MCF 10A (cell line): ENCODE measurements at regions not wholly inside any gene's neighbourhood (a gene's known extent, or its start where the extent isn't known, plus 50 kb on each side); places are given as distances from the start of the nearest gene placed in this dataset.
A peak's percentile ranks its signal among the peaks of the same experiment; 100 is the strongest.

ENCODE experiments used
- BruUV-seq: library from RNA; stranded (reverse); fragments of 400-500 nt; replicated peaks from 2 replicates; lab custom pipeline; 2021; lab: Mats Ljungman, UMichigan
- CTCF ChIA-PET: fragments of 300-600 bp; sonication (Branson Sonifier 250); formaldehyde crosslinking; extraction: SDS; loops from one replicate; lab custom pipeline; 2021; ENCODE audit warnings: antibody characterized with exemption, inconsistent platforms; lab: Yijun Ruan, JAX
- POLR2A ChIA-PET: fragments of 300-600, 350-650 bp; sonication (Branson Sonifier 250); formaldehyde crosslinking; extraction: SDS; loops from one replicate; lab custom pipeline; 2020; ENCODE audit warnings: antibody characterized with exemption, inconsistent platforms; lab: Yijun Ruan, JAX
- DNase-seq: peaks from one replicate; pipeline ENCODE4 v3.0.0-alpha.2; 2018; ENCODE audit not compliant: unreplicated experiment
- H3K27ac Mint-ChIP-seq: one replicate; pipeline ENCODE4 v1.8.0; 2022; ENCODE audit warnings: mild to moderate bottlenecking, low read depth, mixed read lengths; ENCODE audit not compliant: unreplicated experiment
- H3K27me3 Mint-ChIP-seq: one replicate; pipeline ENCODE4 v1.8.0; 2022; ENCODE audit warnings: mixed read lengths; ENCODE audit not compliant: insufficient read depth, unreplicated experiment
- H3K36me3 Mint-ChIP-seq: one replicate; pipeline ENCODE4 v1.8.0; 2022; ENCODE audit warnings: mild to moderate bottlenecking, moderate library complexity, mixed read lengths; ENCODE audit not compliant: insufficient read depth, unreplicated experiment
- H3K4me1 Mint-ChIP-seq: one replicate; pipeline ENCODE4 v1.8.0; 2022; ENCODE audit warnings: mixed read lengths; ENCODE audit not compliant: insufficient read depth, unreplicated experiment
- H3K4me3 Mint-ChIP-seq: one replicate; pipeline ENCODE4 v1.8.0; 2022; ENCODE audit warnings: mild to moderate bottlenecking, moderate library complexity, mixed read lengths; ENCODE audit not compliant: unreplicated experiment
- H3K9me3 Mint-ChIP-seq: one replicate; pipeline ENCODE4 v1.8.0; 2022; ENCODE audit warnings: mixed read lengths; ENCODE audit not compliant: unreplicated experiment
- CTCF ChIP-seq: fragments of 200-600 bp; IDR thresholded peaks from one replicate; pipeline ENCODE4 v1.8.0; 2022; ENCODE audit warnings: antibody characterized with exemption, mild to moderate bottlenecking; ENCODE audit not compliant: unreplicated experiment
- intact Hi-C: fragments of 100-400 bp; cut with micrococcal nuclease; formaldehyde crosslinking; loops from 2 replicates; pipeline ENCODE4 v1.14.1; 2022

- no peaks in the 10 kb centered on the region for H3K9me3 Mint-ChIP-seq
- intact Hi-C loops = no loop called here
- H3K27ac Mint-ChIP-seq = peak overlapping the region; percentile 36
- no peak for TF ChIP-seq CTCF
- POLR2A ChIA-PET = interaction anchor here (0.6 kb wide), 1 partner anchor 227 kb away, joined by 3 read pairs; no protein-coding TSS in a partner anchor
- CTCF ChIA-PET = no interaction called here
- peak; percentile 77 for DNase-seq
- H3K27me3 Mint-ChIP-seq = no peaks in the 10 kb centered on the region
- peaks cover 5% of the 10 kb centered on the region for H3K4me1 Mint-ChIP-seq
- BruUV-seq = no TSS peak
- no peak overlapping the region for H3K4me3 Mint-ChIP-seq
- no peaks in the 10 kb centered on the region for H3K36me3 Mint-ChIP-seq
Observed at GRCh38 chr7:20083781-20084180, 133.4 kb downstream of the MACC1 start.

- no peak for TF ChIP-seq CTCF
- no peak for DNase-seq
- CTCF ChIA-PET = no interaction called here
- H3K4me3 Mint-ChIP-seq = no peak overlapping the region
- H3K4me1 Mint-ChIP-seq = peaks cover 5% of the 10 kb centered on the region
- no TSS peak for BruUV-seq
- H3K36me3 Mint-ChIP-seq = no peaks in the 10 kb centered on the region
- intact Hi-C loops = no loop called here
- no peaks in the 10 kb centered on the region for H3K9me3 Mint-ChIP-seq
- H3K27ac Mint-ChIP-seq = no peak overlapping the region
- POLR2A ChIA-PET = no interaction called here
- H3K27me3 Mint-ChIP-seq = no peaks in the 10 kb centered on the region
Observed at GRCh38 chr7:20079080-20079479, 138.1 kb downstream of the MACC1 start.

GRCh38 chr7:20076835-20077234 lies 140.3 kb downstream of the MACC1 start:
- H3K36me3 Mint-ChIP-seq = no peaks in the 10 kb centered on the region
- ChIA-PET CTCF (no interaction called here), POLR2A (interaction anchor here (0.7 kb wide), 1 partner anchor 341 kb away, joined by 3 read pairs; no protein-coding TSS in a partner anchor)
- no peak overlapping the region for H3K27ac Mint-ChIP-seq
- H3K9me3 Mint-ChIP-seq = no peaks in the 10 kb centered on the region
- H3K27me3 Mint-ChIP-seq = no peaks in the 10 kb centered on the region
- intact Hi-C loops = no loop called here
- no peak for TF ChIP-seq CTCF
- DNase-seq = no peak
- H3K4me1 Mint-ChIP-seq = no peaks in the 10 kb centered on the region
- H3K4me3 Mint-ChIP-seq = no peak overlapping the region
- no TSS peak for BruUV-seq

- DNase-seq = no peak
- ChIA-PET POLR2A (interaction anchor here (0.7 kb wide), 1 partner anchor 341 kb away, joined by 3 read pairs; no protein-coding TSS in a partner anchor), CTCF (interaction anchor here (0.6 to 0.7 kb wide), 3 partner anchors 25 to 299 kb away, joined by 3 to 5 read pairs (median 3); no protein-coding TSS in a partner anchor)
- no peak for TF ChIP-seq CTCF
- Mint-ChIP-seq H3K36me3 (no peaks in the 10 kb centered on the region), H3K4me1 (no peaks in the 10 kb centered on the region), H3K27ac (no peak overlapping the region), H3K27me3 (no peaks in the 10 kb centered on the region), H3K9me3 (no peaks in the 10 kb centered on the region), H3K4me3 (no peak overlapping the region)
- BruUV-seq = no TSS peak
- intact Hi-C loops = no loop called here
Observed at GRCh38 chr7:20075992-20076820, 141.0 kb downstream of the MACC1 start.
